ENCODE measurements at regions not wholly inside any gene's neighbourhood (a gene's known extent, or its start where the extent isn't known, plus 50 kb on each side); places are given as distances from the start of the nearest gene placed in this dataset.
"Not testable (repeated sequence)": the region's sequence is repeated elsewhere in the genome, so short reads cannot be mapped to it uniquely, and the experiment has no call there.

- H3K27me3 ChIP-seq (ENCODE audit: control insufficient read depth in 1 of 2, insufficient read depth in 2 of 2, low read length in 1 of 2), result no peaks in the 10 kb centered on the region
- WGBS, 2 donors, result 48 to 63% methylated on average over 2 of the region's 2 CpGs
- H3K4me1 ChIP-seq (ENCODE audit: control insufficient read depth in 1 of 2, insufficient read depth in 2 of 2, low read length in 2 of 2), result no peaks in the 10 kb centered on the region
These were observed 262.9 kb upstream of the DUSP10 start for GRCh38 chr1:222004784-222005183.

DNA sequence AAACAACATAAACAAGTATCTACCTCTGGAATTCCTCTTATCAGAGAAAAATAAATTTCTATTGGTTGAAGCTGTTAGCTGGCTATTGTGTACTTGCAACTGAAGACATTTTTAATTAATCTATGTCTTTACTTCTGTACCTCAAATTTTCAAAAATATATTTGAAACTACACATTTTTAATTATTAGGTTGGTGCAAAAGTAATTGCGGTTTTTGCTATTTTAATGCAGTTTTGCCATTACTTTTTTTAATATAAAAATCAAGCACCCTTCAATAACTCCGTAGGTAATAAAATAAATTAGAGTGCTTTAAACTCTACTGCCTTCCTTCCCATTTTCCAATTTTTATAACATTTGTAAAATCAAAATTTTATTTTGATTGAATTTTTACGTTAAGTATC lies 262.1 kb upstream of the DUSP10 start:
- Histone ChIP-seq H3K9me3 (ENCODE audit: control insufficient read depth, low read length) (no peaks in the 10 kb centered on the region), H3K4me3 (ENCODE audit: low read length in 2 of 2) (no peak overlapping the region), H3K27me3 (ENCODE audit: control insufficient read depth in 1 of 2, insufficient read depth in 2 of 2, low read length in 1 of 2) (no peaks in the 10 kb centered on the region), H3K4me1 (ENCODE audit: control insufficient read depth in 1 of 2, insufficient read depth in 2 of 2, low read length in 2 of 2) (no peaks in the 10 kb centered on the region), H3K36me3 (ENCODE audit: control insufficient read depth in 1 of 2, insufficient read depth in 2 of 2, low read length in 1 of 2) (no peaks in the 10 kb centered on the region), H3K27ac (ENCODE audit: low read depth in 1 of 2, low read length in 2 of 2) (no peak overlapping the region)
- intact Hi-C loops (cut with DNase I), result no loop called here
- DNase-seq (no peak), ATAC-seq (ENCODE audit: low FRiP score) (no peak)
- 78 to 93% methylated on average over 3 of the region's 3 CpGs for WGBS, 2 donors

More at GRCh38 chr1:222004784-222005183, 262.9 kb upstream of the DUSP10 start:
- Histone ChIP-seq H3K9me3 (ENCODE audit: control insufficient read depth, low read length) (no peaks in the 10 kb centered on the region), H3K36me3 (ENCODE audit: control insufficient read depth in 1 of 2, insufficient read depth in 2 of 2, low read length in 1 of 2) (no peaks in the 10 kb centered on the region), H3K4me3 (ENCODE audit: low read length in 2 of 2) (no peak overlapping the region), H3K27ac (ENCODE audit: low read depth in 1 of 2, low read length in 2 of 2) (no peak overlapping the region)
- ATAC-seq (ENCODE audit: low FRiP score) (no peak), DNase-seq (no peak)
- intact Hi-C loops (cut with DNase I), result no loop called here

DNA sequence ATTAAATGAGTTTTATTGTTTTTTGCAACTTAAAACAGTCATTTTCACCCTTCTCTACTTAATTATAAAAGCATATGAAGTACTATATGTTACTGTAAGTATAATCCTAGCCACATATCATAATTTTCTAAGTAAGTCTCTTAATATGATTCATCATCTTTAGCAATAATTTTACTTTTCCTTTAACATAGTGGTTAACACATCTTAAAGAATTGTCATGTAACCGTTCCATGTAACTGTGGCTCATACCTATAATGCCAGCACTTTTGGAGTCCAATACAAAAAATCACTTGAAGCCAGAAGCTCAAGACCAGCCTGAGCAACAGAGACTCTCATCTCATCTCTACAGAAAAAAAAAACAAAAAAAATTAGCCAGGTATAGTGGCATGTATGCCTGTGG lies 260.6 kb upstream of the DUSP10 start:
- intact Hi-C loops (cut with DNase I), result no loop called here
- WGBS, 2 donors, result 78 to 79% methylated on average over 1 of the region's 1 CpG
- H3K36me3 ChIP-seq (ENCODE audit: control insufficient read depth in 1 of 2, insufficient read depth in 2 of 2, low read length in 1 of 2), result no peaks in the 10 kb centered on the region
- H3K9me3 ChIP-seq (ENCODE audit: control insufficient read depth, low read length), result no peaks in the 10 kb centered on the region
- H3K27me3 ChIP-seq (ENCODE audit: control insufficient read depth in 1 of 2, insufficient read depth in 2 of 2, low read length in 1 of 2), result no peaks in the 10 kb centered on the region
- ATAC-seq (ENCODE audit: low FRiP score), result no peak
- no peak overlapping the region for H3K4me3 ChIP-seq (ENCODE audit: low read length in 2 of 2)
- no peaks in the 10 kb centered on the region for H3K4me1 ChIP-seq (ENCODE audit: control insufficient read depth in 1 of 2, insufficient read depth in 2 of 2, low read length in 2 of 2)
- H3K27ac ChIP-seq (ENCODE audit: low read depth in 1 of 2, low read length in 2 of 2), result no peak overlapping the region
- DNase-seq, result no peak

DNA sequence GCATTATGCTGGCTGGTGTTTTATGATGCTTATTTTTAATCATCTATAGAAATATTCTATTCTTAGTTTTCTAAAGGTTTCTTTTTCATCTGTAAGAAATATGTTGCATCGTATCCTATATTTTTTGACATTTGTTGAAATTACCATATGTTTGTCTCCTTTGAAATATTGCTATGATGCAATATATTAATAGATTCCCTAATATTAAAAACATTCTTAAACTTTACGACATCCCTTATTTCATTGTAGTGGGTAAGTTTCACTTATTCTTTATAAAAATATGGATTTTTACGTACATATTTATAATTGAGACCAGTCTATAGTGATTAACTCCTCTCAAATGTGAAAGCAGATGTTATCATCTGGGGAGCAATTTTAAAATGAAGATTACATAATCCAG lies 258.2 kb upstream of the DUSP10 start:
- Histone ChIP-seq H3K4me3 (ENCODE audit: low read length in 2 of 2) (no peak overlapping the region), H3K27me3 (ENCODE audit: control insufficient read depth in 1 of 2, insufficient read depth in 2 of 2, low read length in 1 of 2) (no peaks in the 10 kb centered on the region), H3K27ac (ENCODE audit: low read depth in 1 of 2, low read length in 2 of 2) (no peak overlapping the region), H3K9me3 (ENCODE audit: control insufficient read depth, low read length) (no peaks in the 10 kb centered on the region), H3K4me1 (ENCODE audit: control insufficient read depth in 1 of 2, insufficient read depth in 2 of 2, low read length in 2 of 2) (no peaks in the 10 kb centered on the region), H3K36me3 (ENCODE audit: control insufficient read depth in 1 of 2, insufficient read depth in 2 of 2, low read length in 1 of 2) (no peaks in the 10 kb centered on the region)
- WGBS, 2 donors, result 91 to 92% methylated on average over 3 of the region's 3 CpGs
- intact Hi-C loops (cut with DNase I), result no loop called here
- ATAC-seq (ENCODE audit: low FRiP score) (no peak), DNase-seq (no peak)

GRCh38 chr1:221998781-221999180 lies 256.9 kb upstream of the DUSP10 start:
- DNase-seq (no peak), ATAC-seq (ENCODE audit: low FRiP score) (no peak)
- Histone ChIP-seq H3K4me3 (ENCODE audit: low read length in 2 of 2) (no peak overlapping the region), H3K27me3 (ENCODE audit: control insufficient read depth in 1 of 2, insufficient read depth in 2 of 2, low read length in 1 of 2) (no peaks in the 10 kb centered on the region), H3K9me3 (ENCODE audit: control insufficient read depth, low read length) (no peaks in the 10 kb centered on the region), H3K36me3 (ENCODE audit: control insufficient read depth in 1 of 2, insufficient read depth in 2 of 2, low read length in 1 of 2) (no peaks in the 10 kb centered on the region), H3K27ac (ENCODE audit: low read depth in 1 of 2, low read length in 2 of 2) (no peak overlapping the region), H3K4me1 (ENCODE audit: control insufficient read depth in 1 of 2, insufficient read depth in 2 of 2, low read length in 2 of 2) (peaks cover 1 to 3% of the 10 kb centered on the region in 2 donors)
- intact Hi-C loops (cut with DNase I), result loop anchor here in 1 of 2 donors (10.0 kb wide), 2 partner anchors 114 to 254 kb away; partner anchors contain the start of gene DUSP10
- 83 to 84% methylated on average over 6 of the region's 6 CpGs for WGBS, 2 donors

DNA sequence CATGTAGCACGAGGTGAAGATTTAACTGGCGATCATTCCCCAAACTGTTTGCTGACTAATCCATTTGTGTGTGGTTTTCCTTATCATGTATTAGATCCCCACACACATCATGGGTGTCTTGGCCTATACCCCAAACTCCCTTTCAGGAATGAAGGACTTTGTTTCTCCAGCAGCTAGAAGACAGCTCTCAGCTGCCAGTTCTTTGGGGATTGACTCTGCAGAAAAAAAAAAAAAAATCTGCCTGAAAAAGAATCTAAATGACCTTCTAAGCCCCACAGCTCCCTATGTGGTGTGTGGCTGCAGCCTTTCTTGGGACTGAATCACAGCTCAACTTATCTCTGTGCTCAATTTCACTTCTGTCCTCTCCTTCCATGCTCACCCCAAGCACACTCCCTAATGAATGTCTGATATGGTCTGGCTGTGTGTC lies 256.3 kb upstream of the DUSP10 start:
- intact Hi-C loops (cut with DNase I), result loop anchor here in 1 of 2 donors (10.0 kb wide), 2 partner anchors 113 to 253 kb away; partner anchors contain the start of gene DUSP10
- Histone ChIP-seq H3K4me3 (ENCODE audit: low read length in 2 of 2) (no peak overlapping the region), H3K4me1 (ENCODE audit: control insufficient read depth in 1 of 2, insufficient read depth in 2 of 2, low read length in 2 of 2) (peaks cover 1 to 3% of the 10 kb centered on the region in 2 donors), H3K36me3 (ENCODE audit: control insufficient read depth in 1 of 2, insufficient read depth in 2 of 2, low read length in 1 of 2) (no peaks in the 10 kb centered on the region), H3K27ac (ENCODE audit: low read depth in 1 of 2, low read length in 2 of 2) (no peak overlapping the region), H3K27me3 (ENCODE audit: control insufficient read depth in 1 of 2, insufficient read depth in 2 of 2, low read length in 1 of 2) (no peaks in the 10 kb centered on the region), H3K9me3 (ENCODE audit: control insufficient read depth, low read length) (no peaks in the 10 kb centered on the region)
- ATAC-seq (ENCODE audit: low FRiP score) (no peak), DNase-seq (no peak)
- WGBS, 2 donors, result 70 to 77% methylated on average over 2 of the region's 2 CpGs

- not testable (repeated sequence) for ATAC-seq (ENCODE audit: low FRiP score); H3K4me1 ChIP-seq (ENCODE audit: control insufficient read depth in 1 of 2, insufficient read depth in 2 of 2, low read length in 2 of 2); H3K27me3 ChIP-seq (ENCODE audit: control insufficient read depth in 1 of 2, insufficient read depth in 2 of 2, low read length in 1 of 2); H3K27ac ChIP-seq (ENCODE audit: low read depth in 1 of 2, low read length in 2 of 2); H3K9me3 ChIP-seq (ENCODE audit: control insufficient read depth, low read length); H3K36me3 ChIP-seq (ENCODE audit: control insufficient read depth in 1 of 2, insufficient read depth in 2 of 2, low read length in 1 of 2); H3K4me3 ChIP-seq (ENCODE audit: low read length in 2 of 2)
- peak in 1 of 2 donors; percentile 54 for DNase-seq
- intact Hi-C loops (cut with DNase I), result loop anchor here in 1 of 2 donors (10.0 kb wide), 2 partner anchors 112 to 252 kb away; partner anchors contain the start of gene DUSP10
- WGBS, 2 donors, result 36 to 39% methylated on average over 1 of the region's 1 CpG
These were observed 255.1 kb upstream of the DUSP10 start for GRCh38 chr1:221997012-221997411.

- Histone ChIP-seq H3K9me3 (ENCODE audit: control insufficient read depth, low read length) (no peaks in the 10 kb centered on the region), H3K4me1 (ENCODE audit: control insufficient read depth in 1 of 2, insufficient read depth in 2 of 2, low read length in 2 of 2) (peaks cover 9% of the 10 kb centered on the region in 2 donors), H3K36me3 (ENCODE audit: control insufficient read depth in 1 of 2, insufficient read depth in 2 of 2, low read length in 1 of 2) (no peaks in the 10 kb centered on the region), H3K27me3 (ENCODE audit: control insufficient read depth in 1 of 2, insufficient read depth in 2 of 2, low read length in 1 of 2) (no peaks in the 10 kb centered on the region), H3K4me3 (ENCODE audit: low read length in 2 of 2) (no peak overlapping the region), H3K27ac (ENCODE audit: low read depth in 1 of 2, low read length in 2 of 2) (no peak overlapping the region)
- WGBS, 2 donors, result 50 to 52% methylated on average over 4 of the region's 4 CpGs
- no peak for ATAC-seq (ENCODE audit: low FRiP score)
- no peak for DNase-seq
- intact Hi-C loops (cut with DNase I), result loop anchor here in 1 of 2 donors (10.0 kb wide), 2 partner anchors 110 to 250 kb away; partner anchors contain the start of gene DUSP10
These were observed 253.1 kb upstream of the DUSP10 start for GRCh38 chr1:221994939-221995338.

GRCh38 chr1:221994274-221994698 lies 252.4 kb upstream of the DUSP10 start:
- H3K27me3 ChIP-seq (ENCODE audit: control insufficient read depth in 1 of 2, insufficient read depth in 2 of 2, low read length in 1 of 2), result no peaks in the 10 kb centered on the region
- no peaks in the 10 kb centered on the region for H3K9me3 ChIP-seq (ENCODE audit: control insufficient read depth, low read length)
- no peak overlapping the region for H3K4me3 ChIP-seq (ENCODE audit: low read length in 2 of 2)
- ATAC-seq (ENCODE audit: low FRiP score) (no peak), DNase-seq (no peak)
- H3K27ac ChIP-seq (ENCODE audit: low read depth in 1 of 2, low read length in 2 of 2), result peak overlapping the region in 1 of 2 donors; percentile 43
- peaks cover 9% of the 10 kb centered on the region in 2 donors for H3K4me1 ChIP-seq (ENCODE audit: control insufficient read depth in 1 of 2, insufficient read depth in 2 of 2, low read length in 2 of 2)
- intact Hi-C loops (cut with DNase I), result loop anchor here in 1 of 2 donors (10.0 kb wide), 2 partner anchors 109 to 249 kb away; partner anchors contain the start of gene DUSP10
- no peaks in the 10 kb centered on the region for H3K36me3 ChIP-seq (ENCODE audit: control insufficient read depth in 1 of 2, insufficient read depth in 2 of 2, low read length in 1 of 2)
